Gastroesophageal sphincter (tissue), 3 donors: ENCODE measurements at regions not wholly inside any gene's neighbourhood (a gene's known extent, or its start where the extent isn't known, plus 50 kb on each side); places are given as distances from the start of the nearest gene placed in this dataset.

Experiments
- CTCF ChIP-seq, 4 experiments: fragments of 200-600 bp in 2 of 4; fragments of 450-650 bp in 2 of 4; sonication (generic) in 1 of 4; IDR thresholded peaks; one replicate each; pipeline ENCODE4 v1.5.1; 2017 to 2019; ENCODE audit warnings: antibody characterized with exemption in 4 of 4, mild to moderate bottlenecking in 2 of 4, moderate library complexity in 2 of 4
- POLR2A ChIP-seq, 2 donors: fragments of 450-650 bp; IDR thresholded peaks; one replicate each; pipeline ENCODE4 v1.6.1; 2017; ENCODE audit warnings: antibody characterized with exemption in 2 of 2, mild to moderate bottlenecking in 2 of 2, moderate library complexity in 1 of 2
- POLR2AphosphoS5 ChIP-seq: sonication (generic); formaldehyde crosslinking; IDR thresholded peaks from one replicate; pipeline ENCODE4 v1.6.1; 2017; ENCODE audit warnings: antibody characterized with exemption

GRCh38 chr9:134214386-134214765 is 50.0 kb upstream of the RNU6ATAC start:
- TF ChIP-seq POLR2AphosphoS5 (no peak), CTCF (IDR thresholded peaks at IDR 0.05) (no peak), POLR2A (IDR thresholded peaks at IDR 0.05) (no peak)
